ENCODE measurements at regions not wholly inside any gene's neighbourhood (a gene's known extent, or its start where the extent isn't known, plus 50 kb on each side); places are given as distances from the start of the nearest gene placed in this dataset.

DNA sequence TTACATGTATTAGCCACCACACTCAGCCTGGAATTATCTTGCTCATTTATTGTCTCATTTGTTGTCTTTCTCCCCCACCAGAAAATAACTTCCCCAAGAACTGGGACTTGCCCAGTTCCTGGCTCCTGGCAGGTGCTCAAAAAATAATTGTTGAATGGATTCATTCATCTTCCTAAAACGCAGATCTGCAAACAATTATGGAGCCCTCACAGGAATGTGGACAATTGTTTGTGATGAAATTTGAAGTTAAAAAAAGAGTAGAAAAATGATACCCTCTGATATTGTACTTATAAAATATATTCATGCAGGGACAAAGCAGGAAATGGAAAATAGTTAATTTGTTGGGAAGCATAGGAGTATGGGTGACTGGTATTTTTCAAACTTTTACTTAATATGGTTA, 60.7 kb upstream of the MAP1LC3B2 start:
- no peaks in the 10 kb centered on the region for H3K9me3 ChIP-seq (ENCODE audit: control insufficient read depth in 2 of 2, low read length in 2 of 2)
- H3K4me1 ChIP-seq (ENCODE audit: control insufficient read depth in 2 of 2, insufficient read depth in 2 of 2, low read length in 2 of 2): peaks cover 0 to 6% of the 10 kb centered on the region in 2 donors
- H3K36me3 ChIP-seq (ENCODE audit: control insufficient read depth in 2 of 2, insufficient read depth in 2 of 2, low read length in 2 of 2): no peaks in the 10 kb centered on the region
- H3K27me3 ChIP-seq (ENCODE audit: control insufficient read depth in 2 of 2, insufficient read depth in 2 of 2, low read length in 2 of 2): no peaks in the 10 kb centered on the region
- no peak overlapping the region for H3K9ac ChIP-seq (ENCODE audit: low read depth in 1 of 2, low read length in 2 of 2)
- H3K4me3 ChIP-seq (ENCODE audit: low read length in 2 of 2): no peak overlapping the region
- no peak overlapping the region for H3K27ac ChIP-seq (ENCODE audit: low read depth in 2 of 2, low read length in 2 of 2)

GRCh38 chr12:116502141-116502725, 56.9 kb upstream of the MAP1LC3B2 start:
- Histone ChIP-seq H3K27ac (ENCODE audit: low read depth in 2 of 2, low read length in 2 of 2) (peak overlapping the region in 1 of 2 donors; percentile 37), H3K4me3 (ENCODE audit: low read length in 2 of 2) (no peak overlapping the region), H3K36me3 (ENCODE audit: control insufficient read depth in 2 of 2, insufficient read depth in 2 of 2, low read length in 2 of 2) (no peaks in the 10 kb centered on the region)

GRCh38 chr12:116502989-116503496, 56.1 kb upstream of the MAP1LC3B2 start:
- H3K36me3 ChIP-seq (ENCODE audit: control insufficient read depth in 2 of 2, insufficient read depth in 2 of 2, low read length in 2 of 2): no peaks in the 10 kb centered on the region
- peaks cover 3 to 11% of the 10 kb centered on the region in 2 donors for H3K4me1 ChIP-seq (ENCODE audit: control insufficient read depth in 2 of 2, insufficient read depth in 2 of 2, low read length in 2 of 2)
- no peak overlapping the region for H3K9ac ChIP-seq (ENCODE audit: low read depth in 1 of 2, low read length in 2 of 2)
- H3K4me3 ChIP-seq (ENCODE audit: low read length in 2 of 2): no peak overlapping the region
- no peaks in the 10 kb centered on the region for H3K9me3 ChIP-seq (ENCODE audit: control insufficient read depth in 2 of 2, low read length in 2 of 2)
- peak overlapping the region in 1 of 2 donors; percentile 37 for H3K27ac ChIP-seq (ENCODE audit: low read depth in 2 of 2, low read length in 2 of 2)
- H3K27me3 ChIP-seq (ENCODE audit: control insufficient read depth in 2 of 2, insufficient read depth in 2 of 2, low read length in 2 of 2): no peaks in the 10 kb centered on the region

More at GRCh38 chr12:116502141-116502725, 56.9 kb upstream of the MAP1LC3B2 start:
- no peaks in the 10 kb centered on the region for H3K27me3 ChIP-seq (ENCODE audit: control insufficient read depth in 2 of 2, insufficient read depth in 2 of 2, low read length in 2 of 2)
- no peaks in the 10 kb centered on the region for H3K9me3 ChIP-seq (ENCODE audit: control insufficient read depth in 2 of 2, low read length in 2 of 2)
- H3K9ac ChIP-seq (ENCODE audit: low read depth in 1 of 2, low read length in 2 of 2): no peak overlapping the region
- H3K4me1 ChIP-seq (ENCODE audit: control insufficient read depth in 2 of 2, insufficient read depth in 2 of 2, low read length in 2 of 2): peaks cover 0 to 8% of the 10 kb centered on the region in 2 donors

GRCh38 chr12:116504438-116504837, 54.7 kb upstream of the MAP1LC3B2 start:
- H3K4me1 ChIP-seq (ENCODE audit: control insufficient read depth in 2 of 2, insufficient read depth in 2 of 2, low read length in 2 of 2): peaks cover 3 to 13% of the 10 kb centered on the region in 2 donors
- no peaks in the 10 kb centered on the region for H3K9me3 ChIP-seq (ENCODE audit: control insufficient read depth in 2 of 2, low read length in 2 of 2)
- no peaks in the 10 kb centered on the region for H3K27me3 ChIP-seq (ENCODE audit: control insufficient read depth in 2 of 2, insufficient read depth in 2 of 2, low read length in 2 of 2)

DNA sequence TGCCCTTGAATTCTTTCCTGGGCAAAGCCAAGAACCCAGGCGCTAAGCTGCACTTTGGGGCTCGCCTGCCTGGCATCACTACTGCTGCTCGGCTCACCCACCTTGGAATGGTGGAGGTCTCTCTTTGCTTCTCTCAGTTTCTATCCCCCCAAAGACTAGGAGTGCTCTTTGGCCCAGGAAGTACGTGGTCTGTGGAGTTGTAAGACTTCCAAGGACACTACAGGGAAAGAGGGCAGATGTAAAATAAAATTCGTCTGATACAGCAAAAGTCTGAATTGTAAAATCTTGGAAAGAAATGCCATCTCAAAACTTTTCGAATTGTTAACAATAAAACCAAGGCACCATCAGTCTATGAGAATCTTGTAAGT, 52.5 kb upstream of the MAP1LC3B2 start:
- no peak overlapping the region for H3K9ac ChIP-seq (ENCODE audit: low read depth in 1 of 2, low read length in 2 of 2)
- no peak overlapping the region for H3K27ac ChIP-seq (ENCODE audit: low read depth in 2 of 2, low read length in 2 of 2)
- no peaks in the 10 kb centered on the region for H3K27me3 ChIP-seq (ENCODE audit: control insufficient read depth in 2 of 2, insufficient read depth in 2 of 2, low read length in 2 of 2)
- H3K4me1 ChIP-seq (ENCODE audit: control insufficient read depth in 2 of 2, insufficient read depth in 2 of 2, low read length in 2 of 2): peaks cover 3 to 13% of the 10 kb centered on the region in 2 donors
- H3K9me3 ChIP-seq (ENCODE audit: control insufficient read depth in 2 of 2, low read length in 2 of 2): no peaks in the 10 kb centered on the region
- no peak overlapping the region for H3K4me3 ChIP-seq (ENCODE audit: low read length in 2 of 2)
- H3K36me3 ChIP-seq (ENCODE audit: control insufficient read depth in 2 of 2, insufficient read depth in 2 of 2, low read length in 2 of 2): no peaks in the 10 kb centered on the region

More at GRCh38 chr12:116504438-116504837, 54.7 kb upstream of the MAP1LC3B2 start:
- Histone ChIP-seq H3K36me3 (ENCODE audit: control insufficient read depth in 2 of 2, insufficient read depth in 2 of 2, low read length in 2 of 2) (no peaks in the 10 kb centered on the region), H3K9ac (ENCODE audit: low read depth in 1 of 2, low read length in 2 of 2) (no peak overlapping the region), H3K4me3 (ENCODE audit: low read length in 2 of 2) (no peak overlapping the region), H3K27ac (ENCODE audit: low read depth in 2 of 2, low read length in 2 of 2) (no peak overlapping the region)

GRCh38 chr12:116508145-116509121, 50.7 kb upstream of the MAP1LC3B2 start:
- Histone ChIP-seq H3K4me1 (ENCODE audit: control insufficient read depth in 2 of 2, insufficient read depth in 2 of 2, low read length in 2 of 2) (peaks cover 3 to 9% of the 10 kb centered on the region in 2 donors), H3K27me3 (ENCODE audit: control insufficient read depth in 2 of 2, insufficient read depth in 2 of 2, low read length in 2 of 2) (no peaks in the 10 kb centered on the region), H3K36me3 (ENCODE audit: control insufficient read depth in 2 of 2, insufficient read depth in 2 of 2, low read length in 2 of 2) (no peaks in the 10 kb centered on the region), H3K4me3 (ENCODE audit: low read length in 2 of 2) (peak overlapping the region; percentile 54 to 70), H3K9ac (ENCODE audit: low read depth in 1 of 2, low read length in 2 of 2) (peak overlapping the region in 1 of 2 donors; percentile 54), H3K27ac (ENCODE audit: low read depth in 2 of 2, low read length in 2 of 2) (peak overlapping the region; percentile 55 to 65), H3K9me3 (ENCODE audit: control insufficient read depth in 2 of 2, low read length in 2 of 2) (no peaks in the 10 kb centered on the region)
